ENCODE measurements at regions not wholly inside any gene's neighbourhood (a gene's known extent, or its start where the extent isn't known, plus 50 kb on each side); places are given as distances from the start of the nearest gene placed in this dataset.

- no peak for TF ChIP-seq ZBTB6 (tag by site-specific recombination; IDR thresholded peaks at IDR 0.05)
- TF ChIP-seq ZNF677 (tag by site-specific recombination; IDR thresholded peaks at IDR 0.05), result no peak
Measured at GRCh38 chr12:34384693-34385092, 362.4 kb downstream of the ALG10 start (continued).

DNA sequence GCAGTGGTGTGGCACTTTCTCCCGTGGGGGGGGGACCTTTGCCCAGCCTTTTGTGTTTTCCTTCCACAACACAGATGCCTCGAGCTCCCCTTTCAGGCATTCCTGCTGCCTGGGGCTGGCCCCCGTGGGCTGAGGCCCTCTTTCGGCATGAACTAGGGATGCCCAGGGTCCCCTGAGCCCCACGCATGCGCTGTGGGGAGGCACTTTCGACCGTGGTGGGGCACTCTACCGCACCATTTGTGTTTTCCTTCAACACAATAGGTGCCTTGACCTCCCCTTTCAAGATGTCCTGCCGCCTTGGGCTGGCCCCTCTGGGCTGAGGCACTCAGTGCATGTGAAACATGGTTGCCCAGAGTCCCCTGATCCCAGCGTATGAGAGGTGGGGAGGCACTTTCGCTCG lies 363.7 kb downstream of the ALG10 start:
- Histone ChIP-seq H3K36me3 (ENCODE audit: control insufficient read depth in 2 of 2, insufficient read depth in 1 of 2, low read length in 2 of 2) (no peaks in the 10 kb centered on the region), H3K27ac (ENCODE audit: extremely low read depth, low read depth, low read length) (no peak overlapping the region), H3K9me3 (ENCODE audit: control insufficient read depth, insufficient read depth, low read depth, low read length) (no peaks in the 10 kb centered on the region), H3K4me1 (ENCODE audit: control insufficient read depth, insufficient read depth, low read length) (no peaks in the 10 kb centered on the region), H3K4me3 (ENCODE audit: low read depth, low read length) (no peak overlapping the region)
- ChIA-PET POLR2A (no interaction called here), CTCF (no interaction called here)
- TF ChIP-seq ZNF837 (tag by site-specific recombination; IDR thresholded peaks at IDR 0.05), result no peak
- TF ChIP-seq ZNF391 (tag by site-specific recombination; IDR thresholded peaks at IDR 0.05; ENCODE audit: borderline replicate concordance, low read depth), result no peak
- no peak for TF ChIP-seq ZNF133 (tag by site-specific recombination; IDR thresholded peaks at IDR 0.05)
- TF ChIP-seq, protein P1, sequence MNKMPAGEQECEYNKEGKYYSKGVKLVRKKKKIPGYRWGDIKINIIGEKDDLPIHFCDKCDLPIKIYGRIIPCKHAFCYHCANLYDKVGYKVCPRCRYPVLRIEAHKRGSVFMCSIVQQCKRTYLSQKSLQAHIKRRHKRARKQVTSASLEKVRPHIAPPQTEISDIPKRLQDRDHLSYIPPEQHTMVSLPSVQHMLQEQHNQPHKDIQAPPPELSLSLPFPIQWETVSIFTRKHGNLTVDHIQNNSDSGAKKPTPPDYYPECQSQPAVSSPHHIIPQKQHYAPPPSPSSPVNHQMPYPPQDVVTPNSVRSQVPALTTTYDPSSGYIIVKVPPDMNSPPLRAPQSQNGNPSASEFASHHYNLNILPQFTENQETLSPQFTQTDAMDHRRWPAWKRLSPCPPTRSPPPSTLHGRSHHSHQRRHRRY (tag by site-specific recombination; IDR thresholded peaks at IDR 0.05), result no peak
- no peak for TF ChIP-seq ZNF335 (tag by site-specific recombination; conservative IDR thresholded peaks at IDR 0.05)
- TF ChIP-seq ZNF433 (tag by site-specific recombination; IDR thresholded peaks at IDR 0.05; ENCODE audit: low read depth), result no peak
- TF ChIP-seq ZNF366 (tag by site-specific recombination; conservative IDR thresholded peaks at IDR 0.05), result no peak
- TF ChIP-seq ZNF629 (tag by site-specific recombination; IDR thresholded peaks at IDR 0.05), result no peak

DNA sequence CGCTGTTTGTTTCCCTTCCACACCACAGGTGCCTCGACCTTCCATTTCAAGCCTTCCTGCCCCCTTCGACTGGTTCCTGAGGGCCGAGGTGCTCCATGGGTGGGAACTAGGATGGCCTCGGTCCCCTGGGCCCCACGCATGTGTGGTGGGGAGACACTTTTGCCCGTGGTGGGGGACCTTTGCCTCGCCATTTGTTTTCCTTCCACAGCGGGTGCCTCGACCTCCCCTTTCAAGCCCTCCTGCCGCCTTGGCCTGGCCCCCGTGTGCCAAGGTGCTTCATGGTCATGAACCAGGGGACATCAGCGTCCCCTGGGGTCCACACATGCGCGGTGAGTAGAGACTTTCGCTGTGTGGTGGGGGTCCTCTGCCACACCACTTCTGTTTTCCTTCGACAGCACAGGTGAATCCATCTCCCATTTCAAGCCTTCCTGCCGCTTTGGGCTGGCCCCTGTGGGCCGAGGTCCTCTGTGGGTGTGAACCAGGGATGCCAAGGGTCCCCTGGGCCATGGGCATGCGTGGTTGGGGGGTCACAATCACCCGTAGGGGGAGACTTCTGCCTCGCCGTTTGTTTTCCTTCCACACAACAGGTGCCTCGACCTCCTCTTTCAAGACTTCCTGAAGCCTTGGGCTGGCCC lies 364.4 kb downstream of the ALG10 start:
- no peaks in the 10 kb centered on the region for H3K9me3 ChIP-seq (ENCODE audit: control insufficient read depth, insufficient read depth, low read depth, low read length)

More for the DNA sequence above, 364.4 kb downstream of the ALG10 start:
- H3K4me1 ChIP-seq (ENCODE audit: control insufficient read depth, insufficient read depth, low read length), result no peaks in the 10 kb centered on the region
- TF ChIP-seq ZFP41 (tag by site-specific recombination; IDR thresholded peaks at IDR 0.05; ENCODE audit: borderline replicate concordance), result no peak
- TF ChIP-seq ZNF777 (tag by site-specific recombination; IDR thresholded peaks at IDR 0.05; ENCODE audit: borderline replicate concordance), result no peak
- no peak for TF ChIP-seq OSR2 (tag by site-specific recombination; IDR thresholded peaks at IDR 0.05)
- no peak for TF ChIP-seq ZBTB10 (tag by site-specific recombination; IDR thresholded peaks at IDR 0.05)
- no peak for TF ChIP-seq PRDM2 (tag by site-specific recombination; IDR thresholded peaks at IDR 0.05; ENCODE audit: borderline replicate concordance)
- H3K36me3 ChIP-seq (ENCODE audit: control insufficient read depth in 2 of 2, insufficient read depth in 1 of 2, low read length in 2 of 2), result no peaks in the 10 kb centered on the region
- H3K27ac ChIP-seq (ENCODE audit: extremely low read depth, low read depth, low read length), result no peak overlapping the region
- ChIA-PET CTCF (no interaction called here), POLR2A (no interaction called here)
- no peak overlapping the region for H3K4me3 ChIP-seq (ENCODE audit: low read depth, low read length)
